Muscle of back (tissue), 3 donors: ENCODE measurements at regions not wholly inside any gene's neighbourhood (a gene's known extent, or its start where the extent isn't known, plus 50 kb on each side); places are given as distances from the start of the nearest gene placed in this dataset.
A peak's percentile ranks its signal among the peaks of the same experiment; 100 is the strongest.

Experiments
- DNase-seq, 3 donors: peaks; one replicate each; pipeline versions ENCODE4 v3.0.0 to v3.0.0-alpha.2; 2013

GRCh38 chr3:124177071-124177470 lies 185.1 kb upstream of the ROPN1 start:
- DNase-seq: no peak

GRCh38 chr3:124178531-124178930 lies 186.6 kb upstream of the ROPN1 start:
- DNase-seq: no peak

- DNase-seq: no peak
Measured at GRCh38 chr3:124200407-124200806, 208.5 kb upstream of the ROPN1 start.

- DNase-seq: no peak
Measured at GRCh38 chr3:124201226-124201625, 209.3 kb upstream of the ROPN1 start.

GRCh38 chr3:124201786-124202185 lies 209.9 kb upstream of the ROPN1 start:
- DNase-seq: peak in 2 of 3 donors; percentile 6 to 37

- peak in 2 of 3 donors; percentile 32 to 45 for DNase-seq
Measured at GRCh38 chr3:124202754-124203153, 210.8 kb upstream of the ROPN1 start.

GRCh38 chr3:124203292-124203691 lies 211.4 kb upstream of the ROPN1 start:
- no peak for DNase-seq

GRCh38 chr3:124206225-124207055 lies 214.5 kb upstream of the ROPN1 start:
- DNase-seq: no peak

GRCh38 chr3:124207077-124207476 lies 215.2 kb upstream of the ROPN1 start:
- no peak for DNase-seq

GRCh38 chr3:124207873-124208485 lies 216.1 kb upstream of the ROPN1 start:
- no peak for DNase-seq

GRCh38 chr3:124209426-124209825 lies 217.5 kb upstream of the ROPN1 start:
- no peak for DNase-seq

GRCh38 chr3:124210899-124211298 lies 219.0 kb upstream of the ROPN1 start:
- DNase-seq: no peak

GRCh38 chr3:124213641-124214040 lies 221.7 kb upstream of the ROPN1 start:
- no peak for DNase-seq

GRCh38 chr3:124217542-124217941 lies 225.6 kb upstream of the ROPN1 start:
- DNase-seq: peak; percentile 75 to 87 (median 84)

GRCh38 chr3:124221422-124221821 lies 229.5 kb upstream of the ROPN1 start:
- no peak for DNase-seq

GRCh38 chr3:124223853-124224252 lies 231.9 kb upstream of the ROPN1 start:
- DNase-seq: no peak

GRCh38 chr3:124227150-124227630 lies 235.3 kb upstream of the ROPN1 start:
- no peak for DNase-seq

GRCh38 chr3:124229420-124229819 lies 237.5 kb upstream of the ROPN1 start:
- no peak for DNase-seq

GRCh38 chr3:124229836-124230235 lies 237.9 kb upstream of the ROPN1 start:
- no peak for DNase-seq

GRCh38 chr3:124230432-124230831 lies 238.5 kb upstream of the ROPN1 start:
- DNase-seq: no peak

- no peak for DNase-seq
Measured at GRCh38 chr3:124230998-124231397, 239.1 kb upstream of the ROPN1 start.

- DNase-seq: no peak
Measured at GRCh38 chr3:124234852-124235252, 242.9 kb upstream of the ROPN1 start.

- DNase-seq: no peak
Measured at GRCh38 chr3:124235446-124235845, 243.5 kb upstream of the ROPN1 start.
